ENCODE measurements at regions not wholly inside any gene's neighbourhood (a gene's known extent, or its start where the extent isn't known, plus 50 kb on each side); places are given as distances from the start of the nearest gene placed in this dataset.

DNA sequence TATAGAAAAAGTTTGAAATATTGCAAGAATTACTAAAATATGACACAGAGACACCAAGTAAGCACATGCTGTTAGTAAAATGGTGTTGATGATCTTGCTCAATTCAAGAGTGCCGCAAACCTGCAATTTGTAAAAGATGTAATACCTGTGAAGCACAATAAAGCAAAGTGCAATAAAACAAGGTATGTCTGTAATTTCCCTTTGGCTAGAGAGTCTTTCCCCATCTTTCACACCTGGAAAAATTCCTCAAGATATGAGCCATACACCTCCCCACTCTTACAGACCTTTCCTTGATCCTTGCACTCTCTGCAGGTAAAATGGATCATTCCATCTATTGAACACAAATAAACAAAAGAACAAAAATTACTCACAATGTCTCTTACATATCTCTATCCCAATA is 597.8 kb downstream of the EFNA5 start:
- Mint-ChIP-seq H3K27ac (no peak overlapping the region), H3K36me3 (ENCODE audit: insufficient read depth in 1 of 3, low read depth in 3 of 3) (peaks cover 5 to 20% (median 12%) of the 10 kb centered on the region in 3 experiments), H3K27me3 (ENCODE audit: low read depth) (no peaks in the 10 kb centered on the region), H3K4me3 (no peak overlapping the region), H3K4me1 (peaks cover 14 to 18% of the 10 kb centered on the region in 2 experiments), H3K9me3 (peaks cover 8 to 16% of the 10 kb centered on the region in 2 experiments)
- no CpG with 5 or more reads among the region's 1 CpG for WGBS (ENCODE audit: extremely low coverage, insufficient read length, low lambda C conversion rate)
- Histone ChIP-seq H2BK120ac (ENCODE audit: low read depth, low read length, poor library complexity, severe bottlenecking) (no peak overlapping the region), H3K79me2 (ENCODE audit: insufficient read depth, low read length) (no peaks in the 10 kb centered on the region), H3K9ac (ENCODE audit: extremely low read depth, insufficient read length, low read length) (no peak overlapping the region), H2BK15ac (ENCODE audit: low read depth, low read length) (no peak overlapping the region), H2AK5ac (ENCODE audit: insufficient read length, low read length) (no peak overlapping the region), H4K91ac (ENCODE audit: insufficient read length, low read depth, low read length) (no peak overlapping the region), H2BK5ac (ENCODE audit: insufficient read length, low read length) (no peak overlapping the region), H3K23ac (ENCODE audit: insufficient read length, low read depth, low read length) (no peak overlapping the region), H3T11ph (ENCODE audit: low read length) (no peak overlapping the region), H2BK20ac (ENCODE audit: low read depth, low read length, poor library complexity, severe bottlenecking) (no peak overlapping the region), H3K4ac (ENCODE audit: low read depth, low read length) (no peak overlapping the region), H3K23me2 (ENCODE audit: insufficient read length, low read depth, low read length, poor library complexity, severe bottlenecking) (no peaks in the 10 kb centered on the region), H2AFZ (ENCODE audit: low read length) (no peak overlapping the region), H4K5ac (ENCODE audit: insufficient read length, low read depth, low read length) (no peak overlapping the region), H3K27ac (ENCODE audit: insufficient read length, low read depth, low read length) (no peak overlapping the region), H3K4me2 (ENCODE audit: insufficient read depth, insufficient read length, low read length) (no peak overlapping the region), H3K56ac (ENCODE audit: insufficient read length, low read depth, low read length) (no peak overlapping the region), H3K27me3 (ENCODE audit: insufficient read depth, low read length) (no peaks in the 10 kb centered on the region), H3K79me1 (ENCODE audit: insufficient read depth, low read depth, low read length, poor library complexity, severe bottlenecking) (no peaks in the 10 kb centered on the region), H3K14ac (ENCODE audit: insufficient read depth, low read length) (no peak overlapping the region), H3K4me1 (ENCODE audit: insufficient read depth, low read length) (no peaks in the 10 kb centered on the region), H3K18ac (ENCODE audit: insufficient read length, low read depth, low read length) (no peak overlapping the region), H3K9me3 (ENCODE audit: control insufficient read depth, low read depth, low read length) (no peaks in the 10 kb centered on the region), H4K8ac (replicated peaks; ENCODE audit: insufficient read length, low read depth, low read length) (no peak overlapping the region), H2BK12ac (ENCODE audit: insufficient read length, low read depth, low read length) (no peak overlapping the region), H4K20me1 (ENCODE audit: control insufficient read depth, insufficient read depth, insufficient read length) (no peaks in the 10 kb centered on the region)
- no peak for DNase-seq
- no peak for TF ChIP-seq CTCF (conservative IDR thresholded peaks at IDR 0.05)
